ENCODE measurements at regions not wholly inside any gene's neighbourhood (a gene's known extent, or its start where the extent isn't known, plus 50 kb on each side); places are given as distances from the start of the nearest gene placed in this dataset.
"Not testable (repeated sequence)": the region's sequence is repeated elsewhere in the genome, so short reads cannot be mapped to it uniquely, and the experiment has no call there.

GRCh38 chr4:126961661-126962060, 671.1 kb upstream of the INTU start:
- no peak for DNase-seq

GRCh38 chr4:126965877-126966276, 666.9 kb upstream of the INTU start:
- no peak for DNase-seq

DNA sequence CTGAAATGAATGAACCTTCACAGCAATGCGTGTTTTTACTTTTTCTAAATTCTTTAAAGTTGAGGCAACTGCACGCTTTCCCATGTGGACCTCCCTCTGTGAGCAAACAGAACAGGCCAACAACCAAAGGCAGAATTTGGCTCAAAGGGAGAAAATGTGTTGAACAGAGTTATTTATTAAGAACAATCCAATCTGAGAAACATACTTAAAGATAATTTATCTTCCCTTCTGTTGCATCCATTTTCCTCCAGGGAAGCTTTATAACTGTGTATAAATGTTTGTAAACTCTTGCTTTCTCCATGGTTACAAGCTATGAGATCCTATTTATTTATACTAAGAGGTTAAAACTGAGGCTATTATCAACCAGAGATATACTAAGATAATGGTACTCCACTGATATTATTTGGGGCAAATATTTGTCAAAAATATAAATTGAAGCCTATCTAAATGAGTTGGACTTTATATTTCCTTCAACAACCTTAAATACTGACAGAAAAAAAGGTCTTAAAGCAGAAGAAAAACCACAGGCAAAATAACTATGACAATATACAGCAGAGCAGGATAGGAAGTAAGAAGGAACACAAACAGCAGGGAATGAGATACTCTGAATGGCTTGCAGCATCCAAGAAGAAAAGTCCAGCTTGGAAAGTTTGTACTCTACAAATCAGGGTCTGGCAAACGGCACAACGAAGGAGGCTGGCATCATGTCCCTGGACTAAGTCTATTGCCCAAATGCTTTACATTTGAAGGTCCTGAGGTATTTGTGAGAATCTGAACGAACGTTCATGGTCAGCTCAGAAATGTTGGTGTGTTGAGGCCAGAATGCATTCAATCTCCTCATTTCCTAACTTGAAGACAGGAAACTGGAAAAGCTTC, 663.2 kb upstream of the INTU start:
- no peak for DNase-seq

DNA sequence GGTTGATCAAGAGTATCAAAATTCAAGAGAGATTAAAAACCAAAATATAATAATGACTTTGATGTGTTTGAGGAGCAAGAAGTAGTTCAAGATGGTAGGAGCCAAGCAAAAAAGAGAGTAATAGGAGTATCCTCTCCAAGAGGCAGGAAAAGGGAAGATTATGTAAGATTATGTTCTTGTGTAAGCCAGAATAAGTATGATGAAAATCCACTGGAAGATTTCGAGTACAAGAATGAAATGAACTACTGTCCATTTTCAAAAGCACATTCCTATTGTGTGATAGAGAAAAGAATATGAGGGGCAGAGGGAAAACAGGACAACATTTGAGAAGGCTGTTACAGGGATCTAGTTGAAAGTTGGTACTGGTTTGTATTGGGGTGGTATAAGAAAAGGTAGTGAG, 659.6 kb upstream of the INTU start:
- DNase-seq, result no peak

DNA sequence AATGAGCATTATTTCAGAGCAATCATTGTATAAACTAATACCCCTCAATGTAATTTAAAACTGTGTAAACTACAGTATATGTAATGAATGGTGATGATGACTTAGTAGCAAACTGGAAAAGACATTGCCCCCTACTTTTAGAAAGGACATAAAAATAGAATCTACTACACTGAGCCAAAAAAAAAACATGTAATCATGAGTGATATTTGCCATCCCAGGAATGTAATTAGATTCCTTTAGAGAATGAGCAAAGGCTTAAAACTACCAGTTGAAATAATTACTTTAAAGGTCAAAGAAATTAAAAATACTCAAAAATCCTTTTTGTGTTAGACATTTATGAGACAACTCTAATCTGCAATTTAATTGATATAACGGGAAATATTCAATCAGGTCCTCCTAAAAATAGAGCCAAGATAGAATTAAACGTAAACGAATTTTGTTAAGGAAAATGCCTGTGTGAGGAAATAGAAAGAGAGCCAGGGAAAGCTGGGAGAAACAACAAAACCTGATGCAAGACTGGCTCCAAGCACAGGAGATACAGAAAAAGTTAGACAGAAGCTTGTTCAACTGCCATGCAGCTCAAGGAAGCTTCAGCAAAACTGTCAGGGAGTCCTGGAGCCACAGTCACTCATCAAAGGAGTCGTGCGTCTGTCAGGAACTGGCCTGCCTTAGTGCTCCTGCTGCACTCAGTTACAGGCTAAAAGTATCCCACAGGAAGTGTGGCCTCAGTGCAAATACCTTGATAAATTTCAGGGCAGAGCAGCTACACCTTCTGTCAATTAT, 655.7 kb upstream of the INTU start:
- DNase-seq, result no peak

DNA sequence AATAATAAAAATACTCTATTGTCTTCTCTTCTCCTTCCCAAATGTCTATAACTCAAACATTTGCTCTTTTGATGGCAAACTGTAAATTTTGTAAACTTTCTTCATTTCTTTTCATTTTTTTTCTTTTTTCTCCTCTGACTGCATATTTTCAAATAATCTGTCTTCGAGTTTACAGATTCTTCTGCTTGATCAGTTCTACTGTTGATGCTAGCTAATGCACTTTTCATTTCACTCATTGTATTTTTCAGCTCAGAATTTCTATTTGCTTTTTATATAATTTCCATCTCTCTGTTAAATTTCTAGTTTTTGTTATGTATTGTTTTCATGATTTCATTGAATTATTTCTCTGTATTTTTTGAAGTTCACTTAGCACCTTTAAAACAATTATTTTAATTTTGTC, 646.8 kb upstream of the INTU start:
- no peak for DNase-seq

DNA sequence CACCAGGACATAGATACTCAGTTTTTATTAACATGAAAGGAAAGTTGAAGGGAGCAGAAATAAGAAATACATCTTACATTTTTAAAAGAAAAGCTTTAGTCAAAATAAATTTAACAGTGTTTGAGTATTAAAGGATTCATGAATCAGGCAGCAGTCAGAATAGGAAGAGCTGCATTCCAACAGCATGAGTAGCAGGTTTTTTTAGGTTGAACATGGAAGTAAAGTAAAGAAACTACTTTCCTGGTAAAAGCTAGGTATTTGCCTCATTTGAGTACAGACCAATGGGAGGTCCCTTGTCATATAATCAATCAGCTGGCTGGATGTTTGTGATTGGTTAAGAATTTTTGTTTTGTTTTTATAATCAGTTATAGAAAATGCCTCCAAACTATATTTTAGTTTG, 645.9 kb upstream of the INTU start:
- no peak for DNase-seq

- DNase-seq, result no peak
Measured at GRCh38 chr4:126991965-126992364, 640.8 kb upstream of the INTU start.

- DNase-seq, result no peak
Measured at GRCh38 chr4:126992910-126993309, 639.8 kb upstream of the INTU start.

DNA sequence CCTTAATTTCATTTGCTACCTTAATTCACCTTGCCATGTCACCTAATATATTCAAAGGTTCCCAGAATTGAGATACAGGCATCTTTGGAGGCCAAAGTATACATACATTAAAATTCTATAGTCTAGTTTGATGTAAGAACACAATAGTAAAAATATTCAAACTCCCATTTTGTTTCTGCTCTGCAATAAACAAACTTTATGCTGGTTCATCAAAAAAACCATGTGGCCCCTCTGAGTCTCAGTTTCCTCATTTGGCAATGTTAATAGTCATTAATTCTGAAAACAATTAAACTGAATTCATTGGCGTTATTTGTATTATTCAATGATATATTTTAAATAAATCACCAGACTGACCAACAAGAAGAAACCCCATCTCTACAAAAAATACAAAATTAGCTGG, 639.4 kb upstream of the INTU start:
- no peak for DNase-seq

DNA sequence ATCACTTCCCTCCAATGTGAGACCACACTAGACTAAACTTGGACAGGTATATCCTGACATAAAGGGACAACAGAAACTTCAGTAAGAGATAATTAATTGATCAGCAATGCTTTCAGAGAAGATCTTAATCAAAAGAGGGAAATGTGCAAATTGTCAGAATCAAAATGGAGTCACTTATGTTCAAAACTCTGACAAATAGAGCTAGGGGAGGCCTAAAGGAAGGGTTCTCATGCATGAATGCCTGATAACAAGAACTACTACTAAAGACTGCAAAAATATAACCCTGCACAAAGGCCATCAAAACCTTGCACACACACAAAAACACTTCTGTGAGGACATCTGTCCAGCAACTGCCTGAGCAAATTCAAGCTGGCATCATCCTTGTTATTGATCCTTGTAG, 637.5 kb upstream of the INTU start:
- no peak for DNase-seq

DNA sequence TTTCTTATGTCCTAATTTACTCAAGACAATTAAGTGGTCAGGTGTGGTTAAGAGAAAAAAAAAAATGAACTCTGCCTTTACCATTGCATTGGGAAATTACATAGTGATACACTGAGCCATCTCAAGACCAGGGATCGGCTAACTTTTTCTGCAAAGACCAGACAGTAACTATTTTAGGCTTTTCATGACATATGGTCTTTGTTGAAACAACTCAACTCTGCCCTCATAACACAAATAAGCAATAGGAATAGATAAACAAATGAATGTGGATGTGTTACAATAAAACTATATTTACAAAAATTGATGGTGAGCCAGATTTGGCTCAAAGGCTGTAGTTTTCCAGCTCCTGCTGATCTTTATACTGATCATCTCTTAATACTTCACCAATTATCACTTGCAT, 632.6 kb upstream of the INTU start:
- DNase-seq, result no peak

GRCh38 chr4:127000846-127001245, 631.9 kb upstream of the INTU start:
- no peak for DNase-seq

- no peak for DNase-seq
Measured at GRCh38 chr4:127001933-127002332, 630.8 kb upstream of the INTU start.

- no peak for DNase-seq
Measured at GRCh38 chr4:127006446-127006877, 626.3 kb upstream of the INTU start.

GRCh38 chr4:127007305-127007704, 625.5 kb upstream of the INTU start:
- no peak for DNase-seq

DNA sequence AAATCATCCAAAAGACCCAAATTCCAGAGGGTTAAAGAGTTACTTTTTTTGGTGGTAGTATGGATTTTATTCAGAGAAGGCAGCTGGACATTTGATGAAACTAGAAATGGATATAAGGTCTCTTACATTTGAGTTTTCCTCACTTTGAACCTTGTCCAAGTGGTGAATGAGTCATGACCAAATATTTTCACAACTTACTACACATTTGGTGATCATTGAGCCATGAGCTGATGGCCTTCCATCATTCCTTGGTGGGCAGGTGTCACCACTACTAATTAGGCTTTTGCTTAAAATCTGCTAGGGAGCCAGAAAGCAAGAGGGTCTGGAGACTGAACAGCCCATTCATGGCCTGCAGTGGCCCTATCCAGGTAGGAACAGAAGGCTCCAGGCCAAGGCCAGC, 620.2 kb upstream of the INTU start:
- no peak for DNase-seq

GRCh38 chr4:127015667-127016117, 617.1 kb upstream of the INTU start:
- DNase-seq, result peak in 1 of 2 experiments; percentile 28

DNA sequence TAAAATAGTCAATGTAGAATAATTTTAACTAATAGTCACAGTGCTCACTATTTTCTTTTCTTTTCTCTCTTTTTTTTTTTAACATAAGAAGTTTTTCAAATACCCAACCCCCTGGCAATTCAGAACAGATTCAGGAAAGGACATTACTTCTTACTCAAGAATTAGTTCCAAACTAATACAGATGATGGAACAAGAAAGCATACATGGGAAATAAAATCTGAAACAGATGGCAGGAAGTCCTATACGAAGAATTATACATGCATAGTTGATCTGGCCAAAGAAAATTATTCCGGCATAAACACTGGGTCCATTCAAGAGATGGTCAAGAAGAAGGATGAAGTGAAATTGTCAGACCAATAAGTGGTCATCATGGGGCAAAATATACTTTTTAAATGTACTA, 614.4 kb upstream of the INTU start:
- DNase-seq, result no peak

DNA sequence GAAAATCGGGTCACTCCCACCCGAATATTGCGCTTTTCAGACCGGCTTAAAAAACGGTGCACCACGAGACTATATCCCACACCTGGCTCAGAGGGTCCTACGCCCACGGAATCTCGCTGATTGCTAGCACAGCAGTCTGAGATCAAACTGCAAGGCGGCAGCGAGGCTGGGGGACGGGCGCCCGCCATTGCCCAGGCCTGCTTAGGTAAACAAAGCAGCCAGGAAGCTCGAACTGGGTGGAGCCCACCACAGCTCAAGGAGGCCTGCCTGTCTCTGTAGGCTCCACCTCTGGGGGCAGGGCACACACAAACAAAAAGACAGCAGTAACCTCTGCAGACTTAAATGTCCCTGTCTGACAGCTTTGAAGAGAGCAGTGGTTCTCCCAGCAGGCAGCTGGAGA, 611.9 kb upstream of the INTU start:
- not testable (repeated sequence) for DNase-seq

DNA sequence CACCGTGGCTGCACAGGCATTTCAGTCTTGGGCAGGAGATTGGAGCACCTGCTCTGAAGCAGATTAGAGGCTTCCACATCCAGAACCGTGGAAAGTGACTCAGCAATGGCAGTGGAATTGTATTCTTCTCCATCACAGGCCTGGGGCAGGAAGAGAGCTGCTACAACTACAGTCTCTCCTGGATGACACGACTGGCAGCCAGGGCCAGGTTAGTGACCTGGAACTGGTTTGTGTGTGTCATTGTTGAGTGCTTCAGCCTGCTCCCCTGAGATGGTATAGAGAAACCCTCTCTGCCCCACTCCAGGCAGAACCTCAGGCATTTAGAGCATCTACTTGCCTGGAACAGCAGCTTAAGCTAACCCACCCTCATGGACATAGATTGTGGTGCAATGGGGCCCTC, 596.5 kb upstream of the INTU start:
- no peak for DNase-seq

DNA sequence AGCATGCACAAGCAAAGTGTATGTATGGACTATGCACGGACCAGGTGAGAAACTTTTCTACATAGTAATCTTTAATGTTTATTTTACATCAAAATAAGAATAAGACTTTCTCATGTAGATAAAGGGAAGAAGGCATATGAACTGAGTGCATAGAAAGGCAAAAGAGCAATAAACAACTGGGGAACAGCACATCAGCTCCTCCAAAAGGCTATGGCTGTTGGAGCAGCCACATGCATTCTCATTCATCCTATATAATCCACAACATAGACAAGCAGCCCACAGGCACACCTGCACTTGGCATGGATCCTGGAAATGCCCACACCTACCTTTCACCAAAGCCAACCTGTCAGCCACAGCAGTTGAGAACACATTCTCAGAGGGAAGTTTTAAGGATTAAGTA, 586.9 kb upstream of the INTU start:
- peak in 1 of 2 experiments; percentile 24 for DNase-seq

GRCh38 chr4:127047930-127048329, 584.8 kb upstream of the INTU start:
- no peak for DNase-seq

- DNase-seq, result no peak
Measured at GRCh38 chr4:127048376-127049044, 584.2 kb upstream of the INTU start.

Measured in NCI-H2081 (cell line).